ENCODE measurements at regions not wholly inside any gene's neighbourhood (a gene's known extent, or its start where the extent isn't known, plus 50 kb on each side); places are given as distances from the start of the nearest gene placed in this dataset.

DNA sequence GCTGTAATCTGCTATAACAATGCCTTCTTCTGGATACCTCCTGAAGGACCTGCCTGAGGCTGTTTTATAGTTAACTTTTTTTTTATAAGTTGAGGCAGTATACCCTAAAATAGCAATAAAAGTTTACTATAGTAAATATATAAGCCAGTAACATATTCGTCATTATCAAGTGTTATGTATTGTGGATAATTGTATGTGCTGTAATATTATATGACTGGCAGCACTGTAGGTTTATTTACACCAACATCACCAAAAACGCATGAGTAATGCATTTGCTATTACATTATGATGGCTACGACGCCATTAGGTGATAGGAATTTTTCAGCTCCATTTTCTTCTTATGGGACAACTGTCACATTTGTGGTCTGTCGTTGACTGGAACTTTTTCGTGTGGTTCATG, 237.2 kb upstream of the PITX2 start:
- Histone ChIP-seq H3K18ac (ENCODE audit: extremely low read depth, low read length) (no peak overlapping the region), H3K27me3 (replicated peaks in 1 of 4; ENCODE audit: control insufficient read depth in 3 of 4, extremely low read depth in 1 of 4, insufficient read depth in 3 of 4, low read length in 3 of 4) (no peaks in the 10 kb centered on the region), H4K8ac (ENCODE audit: extremely low read depth, insufficient read depth, low read length) (no peak overlapping the region), H3K9ac (replicated peaks in 1 of 4; ENCODE audit: extremely low read depth in 1 of 4, low read depth in 3 of 4, low read length in 3 of 4) (no peak overlapping the region), H3K4me1 (replicated peaks in 1 of 4; ENCODE audit: control insufficient read depth in 3 of 4, insufficient read depth in 4 of 4, low read length in 3 of 4) (no peaks in the 10 kb centered on the region), H3K4me2 (ENCODE audit: insufficient read depth in 1 of 2, low read depth in 2 of 2, low read length in 2 of 2) (no peak overlapping the region), H2BK20ac (ENCODE audit: low read length) (no peak overlapping the region), H3K4me3 (ENCODE audit: extremely low read depth in 1 of 4, insufficient read depth in 2 of 4, low read depth in 3 of 4, low read length in 4 of 4) (no peak overlapping the region), H3K4ac (replicated peaks; ENCODE audit: insufficient read length, low read depth, low read length) (no peak overlapping the region), H2BK5ac (ENCODE audit: low read depth, low read length) (no peak overlapping the region), H3K27ac (ENCODE audit: low read depth, low read length) (no peak overlapping the region), H2AFZ (ENCODE audit: low read length) (no peak overlapping the region), H2AK5ac (ENCODE audit: low read depth, low read length) (no peak overlapping the region), H4K20me1 (replicated peaks in 1 of 2; ENCODE audit: control insufficient read depth in 1 of 2, insufficient read depth in 2 of 2, low read length in 2 of 2) (no peaks in the 10 kb centered on the region), H3K23me2 (ENCODE audit: low read depth, low read length) (no peaks in the 10 kb centered on the region), H4K5ac (ENCODE audit: insufficient read length, low read depth, low read length) (no peak overlapping the region), H2BK12ac (ENCODE audit: low read depth, low read length) (no peak overlapping the region), H3K79me1 (ENCODE audit: low read depth, low read length) (no peaks in the 10 kb centered on the region), H3K79me2 (ENCODE audit: control insufficient read depth in 1 of 2, insufficient read depth in 2 of 2, low read length in 2 of 2) (no peaks in the 10 kb centered on the region), H3K56ac (replicated peaks; ENCODE audit: insufficient read length, low read depth, low read length) (no peak overlapping the region), H2BK120ac (replicated peaks; ENCODE audit: low read depth, low read length) (no peak overlapping the region), H3K36me3 (ENCODE audit: control insufficient read depth in 2 of 4, insufficient read depth in 4 of 4, low read length in 3 of 4) (no peaks in the 10 kb centered on the region), H3K23ac (ENCODE audit: insufficient read length) (no peak overlapping the region), H3K14ac (ENCODE audit: insufficient read length) (no peak overlapping the region), H4K91ac (replicated peaks; ENCODE audit: insufficient read length, low read length) (no peak overlapping the region), H2BK15ac (ENCODE audit: low read length) (no peak overlapping the region), H3K9me3 (ENCODE audit: insufficient read depth in 2 of 2, low read depth in 1 of 2, low read length in 1 of 2) (no peaks in the 10 kb centered on the region)
- ChIA-PET CTCF (ENCODE audit: partially characterized antibody) (interaction anchor here (0.6 kb wide), 1 partner anchor 775 kb away, joined by 3 read pairs; no protein-coding TSS in a partner anchor), POLR2A (ENCODE audit: partially characterized antibody) (no interaction called here)
- no peak for DNase-seq (ENCODE audit: low read depth in 1 of 2, low spot score in 2 of 2)
- TF ChIP-seq RXRA (IDR thresholded peaks at IDR 0.05; ENCODE audit: insufficient read depth, low read depth, low read length), result no peak
- TF ChIP-seq TAF1 (IDR thresholded peaks at IDR 0.05; ENCODE audit: low read depth, low read length), result no peak
- TF ChIP-seq JUN (IDR thresholded peaks at IDR 0.05; ENCODE audit: low read depth, low read length), result no peak
- no peak for TF ChIP-seq MAFK (IDR thresholded peaks at IDR 0.05; ENCODE audit: low read depth, low read length)
- no peak for TF ChIP-seq CREB1 (IDR thresholded peaks at IDR 0.05)
- TF ChIP-seq NRF1 (IDR thresholded peaks at IDR 0.05; ENCODE audit: low read depth, low read length), result no peak
- TF ChIP-seq TCF12 (IDR thresholded peaks at IDR 0.05; ENCODE audit: low read depth, low read length), result no peak
- TF ChIP-seq, protein P1, sequence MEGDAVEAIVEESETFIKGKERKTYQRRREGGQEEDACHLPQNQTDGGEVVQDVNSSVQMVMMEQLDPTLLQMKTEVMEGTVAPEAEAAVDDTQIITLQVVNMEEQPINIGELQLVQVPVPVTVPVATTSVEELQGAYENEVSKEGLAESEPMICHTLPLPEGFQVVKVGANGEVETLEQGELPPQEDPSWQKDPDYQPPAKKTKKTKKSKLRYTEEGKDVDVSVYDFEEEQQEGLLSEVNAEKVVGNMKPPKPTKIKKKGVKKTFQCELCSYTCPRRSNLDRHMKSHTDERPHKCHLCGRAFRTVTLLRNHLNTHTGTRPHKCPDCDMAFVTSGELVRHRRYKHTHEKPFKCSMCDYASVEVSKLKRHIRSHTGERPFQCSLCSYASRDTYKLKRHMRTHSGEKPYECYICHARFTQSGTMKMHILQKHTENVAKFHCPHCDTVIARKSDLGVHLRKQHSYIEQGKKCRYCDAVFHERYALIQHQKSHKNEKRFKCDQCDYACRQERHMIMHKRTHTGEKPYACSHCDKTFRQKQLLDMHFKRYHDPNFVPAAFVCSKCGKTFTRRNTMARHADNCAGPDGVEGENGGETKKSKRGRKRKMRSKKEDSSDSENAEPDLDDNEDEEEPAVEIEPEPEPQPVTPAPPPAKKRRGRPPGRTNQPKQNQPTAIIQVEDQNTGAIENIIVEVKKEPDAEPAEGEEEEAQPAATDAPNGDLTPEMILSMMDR (IDR thresholded peaks at IDR 0.05; ENCODE audit: control extremely low read depth in 1 of 3, insufficient read depth in 1 of 3, low read depth in 1 of 3, low read length in 3 of 3), result no peak
- TF ChIP-seq EZH2 (IDR thresholded peaks at IDR 0.05; ENCODE audit: low read depth, low read length, severe bottlenecking), result no peak
- TF ChIP-seq TBP (IDR thresholded peaks at IDR 0.05; ENCODE audit: low read depth, low read length), result no peak
- TF ChIP-seq ASH2L (IDR thresholded peaks at IDR 0.05; ENCODE audit: low read length), result no peak
- TF ChIP-seq PHF8 (conservative IDR thresholded peaks at IDR 0.05; ENCODE audit: low read depth, low read length), result no peak
- WGBS, 2 experiments (ENCODE audit: extremely low coverage in 1 of 2, insufficient coverage in 1 of 2, insufficient read length in 1 of 2, insufficient replicate concordance in 2 of 2, low coverage in 1 of 2, low lambda C conversion rate in 2 of 2, missing lambda C conversion rate in 1 of 2), result 75% methylated on average over 6 of the region's 6 CpGs; no CpG with 5 or more reads in 1 of the 2 experiments
- no peak for FAIRE-seq
